GM12878 (cell line): ENCODE measurements at regions not wholly inside any gene's neighbourhood (a gene's known extent, or its start where the extent isn't known, plus 50 kb on each side); places are given as distances from the start of the nearest gene placed in this dataset.

Source experiments
- ATAC-seq: fragments of 200-7000 bp; cut with Tn5 transposase; 3 replicates; pipeline ENCODE4 v1.9.1; 2020; ENCODE audit warnings: mild to moderate bottlenecking, moderate library complexity
- BruUV-seq: library from RNA; stranded (reverse); fragments of 400-500 nt; replicated peaks from 2 replicates; lab custom pipeline; 2021; lab: Mats Ljungman, UMichigan
- CTCF ChIA-PET: fragments of 300-600 bp; sonication (Branson Sonifier 250); formaldehyde crosslinking; extraction: SDS; loops from one replicate; lab custom pipeline; 2021; ENCODE audit warnings: inconsistent platforms; lab: Yijun Ruan, JAX
- POLR2A ChIA-PET: fragments of 350-600 bp; formaldehyde crosslinking; extraction: SDS; loops from one replicate; lab custom pipeline; 2021; ENCODE audit warnings: inconsistent platforms; lab: Charles Lee
- RAD21 ChIA-PET: fragments of 300-600 bp; sonication (Branson Sonifier 250); formaldehyde crosslinking; loops from one replicate; lab custom pipeline; 2023; ENCODE audit warnings: antibody characterized with exemption; ENCODE audit not compliant: unreplicated experiment; lab: Charles Lee
- SMC1A ChIA-PET: fragments of 300-600 bp; sonication (Branson Sonifier 250); formaldehyde crosslinking; loops from one replicate; lab custom pipeline; 2023; ENCODE audit not compliant: unreplicated experiment, uncharacterized antibody; lab: Charles Lee
- DNase-seq: peaks from one replicate; pipeline ENCODE4 v3.0.0-alpha.2; 2011; ENCODE audit warnings: low read depth, low spot score
- FAIRE-seq: peaks from 3 replicates; lab custom pipeline; 2011; peaks lifted over from hg19 to GRCh38; lab: Jason Lieb, UNC
- H2AFZ ChIP-seq: 2 replicates; pipeline ENCODE4 v1.6.0; 2011; ENCODE audit warnings: low read depth, low read length, control low read depth; ENCODE audit not compliant: control insufficient read depth
- H3K27ac ChIP-seq: 2 replicates; pipeline ENCODE4 v1.5.1; 2011; ENCODE audit warnings: control low read depth; ENCODE audit not compliant: control insufficient read depth, insufficient read depth
- H3K27me3 ChIP-seq, 2 experiments: replicated peaks in 1 of 2; 2 replicates each; pipeline versions ENCODE4 v1.6.0 to v1.6.1; 2011; ENCODE audit warnings: low read length in 1 of 2; ENCODE audit not compliant: control insufficient read depth in 2 of 2, insufficient read depth in 2 of 2
- H3K36me3 ChIP-seq, 2 experiments: 2 replicates each; pipeline ENCODE4 v1.5.1; 2011; ENCODE audit warnings: low read length in 1 of 2; ENCODE audit not compliant: control insufficient read depth in 2 of 2, insufficient read depth in 2 of 2
- H3K4me1 ChIP-seq: 2 replicates; pipeline ENCODE4 v1.6.1; 2011; ENCODE audit warnings: mild to moderate bottlenecking, low read length, moderate library complexity, mixed read lengths; ENCODE audit not compliant: control insufficient read depth, insufficient read depth
- H3K4me2 ChIP-seq: 2 replicates; pipeline ENCODE4 v1.6.0; 2011; ENCODE audit warnings: control low read depth; ENCODE audit not compliant: control insufficient read depth, insufficient read depth
- H3K4me3 ChIP-seq: fragments of 200-600 bp; sonication (generic); 2 replicates; pipeline ENCODE4 v1.5.1; 2016
- H3K79me2 ChIP-seq: 2 replicates; pipeline ENCODE4 v1.6.0; 2011; ENCODE audit warnings: low read length; ENCODE audit not compliant: control insufficient read depth, insufficient read depth
- H3K9ac ChIP-seq: 2 replicates; pipeline ENCODE4 v1.8.0; 2011; ENCODE audit warnings: low read length, control low read depth, mixed read lengths; ENCODE audit not compliant: control insufficient read depth, insufficient read depth
- H3K9me3 ChIP-seq: replicated peaks from 3 replicates; pipeline ENCODE4 v1.5.1; 2011; ENCODE audit warnings: mild to moderate bottlenecking, low read length; ENCODE audit not compliant: control insufficient read depth, insufficient read depth
- H4K20me1 ChIP-seq: 2 replicates; pipeline ENCODE4 v1.6.0; 2011; ENCODE audit not compliant: control insufficient read depth, insufficient read depth
- ATF3 ChIP-seq: IDR thresholded peaks from 2 replicates; pipeline ENCODE4 v1.6.1; 2011; ENCODE audit warnings: low read depth, mild to moderate bottlenecking, low read length, moderate library complexity, borderline replicate concordance; ENCODE audit errors: extremely low read depth
- ATF7 ChIP-seq: fragments of 450-650 bp; IDR thresholded peaks from 2 replicates; pipeline ENCODE4 v1.6.1; 2016; ENCODE audit warnings: low read depth, mild to moderate bottlenecking
- E4F1 ChIP-seq: fragments of 450-650 bp; IDR thresholded peaks from 2 replicates; pipeline ENCODE4 v1.6.1; 2018; ENCODE audit warnings: borderline replicate concordance, mild to moderate bottlenecking; ENCODE audit not compliant: partially characterized antibody
- IKZF2 ChIP-seq, 2 experiments: fragments of 450-650 bp; IDR thresholded peaks; 2 replicates each; pipeline ENCODE4 v1.6.1; 2017; ENCODE audit warnings: mild to moderate bottlenecking in 2 of 2, moderate library complexity in 2 of 2
- NFYA ChIP-seq: IDR thresholded peaks from 2 replicates; pipeline ENCODE4 v1.6.1; 2011; ENCODE audit warnings: low read depth, mild to moderate bottlenecking, low read length, improper control_type of control experiment, borderline replicate concordance
- PAX5 ChIP-seq: IDR thresholded peaks from 2 replicates; pipeline ENCODE4 v1.6.1; 2011; ENCODE audit warnings: low read depth, low read length, borderline replicate concordance
- RAD51 ChIP-seq: fragments of 450-650 bp; IDR thresholded peaks from 2 replicates; pipeline ENCODE4 v1.6.1; 2016; ENCODE audit warnings: moderate library complexity, mild to moderate bottlenecking, inconsistent platforms
- SP1 ChIP-seq: IDR thresholded peaks from one replicate; pipeline ENCODE4 v1.6.1; 2011; ENCODE audit warnings: low read depth, low read length
- WRNIP1 ChIP-seq: IDR thresholded peaks from 2 replicates; pipeline ENCODE4 v1.6.1; 2011; ENCODE audit warnings: low read depth, low read length, improper control_type of control experiment, borderline replicate concordance
- ZNF207 ChIP-seq: fragments of 450-650 bp; IDR thresholded peaks from 2 replicates; pipeline ENCODE4 v1.6.1; 2014; ENCODE audit warnings: antibody characterized with exemption, mild to moderate bottlenecking, borderline replicate concordance
- WGBS: methylation state at CpG from one replicate; pipeline ENCODE4 v1.1.6; 2016; ENCODE audit warnings: low lambda C conversion rate; ENCODE audit not compliant: insufficient replicate concordance, insufficient coverage; ENCODE audit errors: missing lambda C conversion rate; 5-methylcytosine and 5-hydroxymethylcytosine counted together
- in situ Hi-C: fragments of 300-500 bp; cut with MboI; formaldehyde crosslinking; loops from 9 replicates; pipeline ENCODE4 v1.14.3; 2018; ENCODE audit warnings: mixed read lengths
- intact Hi-C: fragments of 100-400 bp; cut with micrococcal nuclease; formaldehyde crosslinking; loops from one replicate; pipeline ENCODE4 v1.14.2; 2022; ENCODE audit not compliant: unreplicated experiment
- TF ChIP-seq, protein P1 (sequence below): fragments of 450-650 bp; IDR thresholded peaks from 2 replicates; pipeline ENCODE4 v1.6.1; 2017; ENCODE audit warnings: low read depth, mild to moderate bottlenecking, moderate library complexity

DNA sequence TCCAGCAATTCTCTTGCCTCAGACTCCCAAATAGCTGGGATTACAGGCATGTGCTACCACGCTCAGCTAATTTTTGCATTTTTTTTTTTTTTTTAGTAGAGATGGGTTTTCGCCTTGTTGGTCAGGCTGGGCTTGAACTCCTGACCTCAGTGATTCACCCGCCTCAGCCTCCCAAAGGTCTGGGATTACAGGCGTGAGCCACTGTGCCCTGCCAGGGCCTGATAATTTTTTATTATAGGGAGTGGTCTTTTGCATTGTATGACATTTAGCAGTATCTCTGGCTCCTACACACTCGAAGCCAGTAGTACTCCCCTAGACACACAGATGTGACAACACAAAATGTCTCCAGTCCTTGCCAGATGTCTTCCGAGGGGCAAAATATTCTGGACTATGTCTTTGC lies 124.0 kb downstream of the DKK1 start:
- ATAC-seq (no peak), FAIRE-seq (no peak), DNase-seq (no peak)
- POLR2A ChIA-PET = no interaction called here
- H2AFZ ChIP-seq = no peak overlapping the region
- SMC1A ChIA-PET = no interaction called here
- no peaks in the 10 kb centered on the region for H3K27me3 ChIP-seq
- RAD21 ChIA-PET = no interaction called here
- BruUV-seq = no TSS peak
- no peaks in the 10 kb centered on the region for H3K9me3 ChIP-seq
- WGBS = 43% methylated on average over 6 of the region's 6 CpGs
- no peak overlapping the region for H3K4me2 ChIP-seq
- H3K9ac ChIP-seq = no peak overlapping the region
- H3K27ac ChIP-seq = no peak overlapping the region
- peaks cover 3% of the 10 kb centered on the region; the same call in 1 of the 2 replicates for H3K4me1 ChIP-seq
- TF ChIP-seq ZNF207 = no peak
- TF ChIP-seq E4F1 = no peak
- no peak for TF ChIP-seq NFYA
- TF ChIP-seq, protein P1, sequence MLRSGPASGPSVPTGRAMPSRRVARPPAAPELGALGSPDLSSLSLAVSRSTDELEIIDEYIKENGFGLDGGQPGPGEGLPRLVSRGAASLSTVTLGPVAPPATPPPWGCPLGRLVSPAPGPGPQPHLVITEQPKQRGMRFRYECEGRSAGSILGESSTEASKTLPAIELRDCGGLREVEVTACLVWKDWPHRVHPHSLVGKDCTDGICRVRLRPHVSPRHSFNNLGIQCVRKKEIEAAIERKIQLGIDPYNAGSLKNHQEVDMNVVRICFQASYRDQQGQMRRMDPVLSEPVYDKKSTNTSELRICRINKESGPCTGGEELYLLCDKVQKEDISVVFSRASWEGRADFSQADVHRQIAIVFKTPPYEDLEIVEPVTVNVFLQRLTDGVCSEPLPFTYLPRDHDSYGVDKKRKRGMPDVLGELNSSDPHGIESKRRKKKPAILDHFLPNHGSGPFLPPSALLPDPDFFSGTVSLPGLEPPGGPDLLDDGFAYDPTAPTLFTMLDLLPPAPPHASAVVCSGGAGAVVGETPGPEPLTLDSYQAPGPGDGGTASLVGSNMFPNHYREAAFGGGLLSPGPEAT = no peak
- TF ChIP-seq PAX5 = no peak
- TF ChIP-seq ATF7 = no peak
- TF ChIP-seq SP1 = no peak
- TF ChIP-seq ATF3 = no peak
- no peak for TF ChIP-seq WRNIP1
- no peak for TF ChIP-seq IKZF2 (IDR thresholded peaks at IDR 0.05)
- no peak for TF ChIP-seq RAD51
- TF ChIP-seq, all 136 proteins: peak for 0
- no peaks in the 10 kb centered on the region for H4K20me1 ChIP-seq
- no peak overlapping the region for H3K4me3 ChIP-seq
- CTCF ChIA-PET = no interaction called here
- in situ Hi-C loops (no loop called here), intact Hi-C loops (no loop called here)
- H3K36me3 ChIP-seq = no peaks in the 10 kb centered on the region
- no peaks in the 10 kb centered on the region for H3K79me2 ChIP-seq
